Amygdala (tissue), 56 donors: ENCODE measurements at regions not wholly inside any gene's neighbourhood (a gene's known extent, or its start where the extent isn't known, plus 50 kb on each side); places are given as distances from the start of the nearest gene placed in this dataset.
"Not testable (repeated sequence)": the region's sequence is repeated elsewhere in the genome, so short reads cannot be mapped to it uniquely, and the experiment has no call there.

Experiments
- DNase-seq, 56 donors: peaks; one replicate each; lab custom pipeline; 2025; lab: John Stamatoyannopoulos, UW

DNA sequence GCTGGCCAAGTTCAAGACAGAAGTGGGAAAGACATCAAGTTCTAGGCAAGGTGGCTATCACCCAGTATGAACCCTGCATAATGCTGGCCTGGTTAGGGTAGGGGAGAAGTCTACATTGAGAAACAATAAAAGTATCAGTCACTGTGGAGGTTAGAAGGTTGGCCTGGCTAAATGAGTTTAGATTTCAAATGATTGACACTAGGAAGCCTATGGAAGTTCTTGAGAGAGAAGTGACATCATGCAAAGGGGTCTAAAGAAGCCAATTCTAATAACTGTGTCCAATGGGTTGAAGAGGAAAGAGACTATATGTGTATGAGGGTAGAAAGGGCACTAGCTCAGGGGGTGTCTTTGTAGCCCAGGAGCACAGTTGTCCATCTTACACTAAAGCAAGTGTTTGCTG is 98.5 kb upstream of the MBIP start:
- no peak for DNase-seq

DNA sequence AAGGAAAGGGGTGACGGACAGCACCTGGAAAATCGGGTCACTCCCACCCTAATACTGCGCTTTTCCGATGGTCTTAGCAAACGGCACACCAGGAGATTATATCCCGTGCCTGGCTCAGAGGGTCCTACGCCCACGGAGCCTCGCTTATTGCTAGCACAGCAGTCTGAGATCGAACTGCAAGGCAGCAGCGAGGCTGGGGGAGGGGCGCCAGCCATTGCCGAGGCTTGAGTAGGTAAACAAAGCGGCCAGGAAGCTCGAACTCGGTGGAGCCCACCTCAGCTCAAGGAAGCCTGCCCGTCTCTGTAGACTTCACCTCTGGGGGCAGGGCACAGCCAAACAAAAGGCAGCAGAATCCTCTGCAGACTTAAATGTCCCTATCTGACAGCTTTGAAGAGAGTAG is 91.5 kb upstream of the MBIP start:
- not testable (repeated sequence) for DNase-seq

DNA sequence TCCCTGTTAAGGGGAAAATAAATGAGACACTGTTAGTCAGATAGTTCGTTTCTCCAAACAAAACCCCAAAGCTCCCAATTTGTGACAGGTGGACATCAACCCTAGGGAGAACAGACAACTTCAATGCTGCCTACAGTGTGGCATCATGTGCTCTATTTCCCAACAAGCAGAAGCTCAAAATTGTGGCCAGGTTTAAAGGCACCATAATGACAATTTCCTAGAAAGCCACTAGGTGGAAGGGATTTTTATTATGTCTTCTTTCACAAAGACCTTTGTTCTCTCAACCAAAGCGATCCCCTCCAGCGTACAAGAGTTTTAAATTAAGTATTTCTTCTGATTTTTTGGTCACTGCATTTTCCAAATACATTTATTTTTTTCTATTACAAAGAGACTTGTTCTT is 88.0 kb upstream of the MBIP start:
- no peak for DNase-seq

DNA sequence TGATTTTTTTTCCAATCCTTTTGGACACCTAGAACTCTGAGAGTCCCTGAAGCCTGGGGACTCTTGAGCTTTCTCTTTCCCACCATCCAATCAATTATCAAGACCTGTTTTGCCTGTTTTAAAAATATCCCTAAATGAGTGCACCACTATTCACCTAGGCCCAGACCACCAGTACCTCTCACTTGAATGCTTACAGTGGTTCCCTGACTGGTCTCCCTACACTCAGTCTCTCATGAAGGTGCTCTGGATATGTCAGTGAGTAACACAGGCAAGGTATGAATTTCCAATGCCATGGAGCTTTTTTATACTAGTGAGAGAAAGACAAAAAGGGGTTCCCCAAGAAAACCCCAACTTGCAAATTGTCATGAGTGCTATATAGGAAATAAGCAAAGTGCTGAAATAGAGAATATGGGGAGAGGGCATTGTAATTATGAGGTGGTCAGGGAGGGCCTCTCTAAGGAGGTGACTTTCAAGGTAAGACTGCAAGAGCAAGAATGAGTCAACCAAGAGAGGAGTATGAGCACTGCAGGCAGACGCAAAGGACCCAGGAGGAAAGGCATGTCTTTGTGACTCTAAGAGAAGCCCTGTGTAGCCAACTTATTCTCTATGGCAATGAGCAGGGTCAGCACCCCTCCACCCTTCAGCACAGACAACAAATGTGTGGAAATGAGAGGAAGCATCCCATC is 85.3 kb upstream of the MBIP start:
- DNase-seq, result no peak

DNA sequence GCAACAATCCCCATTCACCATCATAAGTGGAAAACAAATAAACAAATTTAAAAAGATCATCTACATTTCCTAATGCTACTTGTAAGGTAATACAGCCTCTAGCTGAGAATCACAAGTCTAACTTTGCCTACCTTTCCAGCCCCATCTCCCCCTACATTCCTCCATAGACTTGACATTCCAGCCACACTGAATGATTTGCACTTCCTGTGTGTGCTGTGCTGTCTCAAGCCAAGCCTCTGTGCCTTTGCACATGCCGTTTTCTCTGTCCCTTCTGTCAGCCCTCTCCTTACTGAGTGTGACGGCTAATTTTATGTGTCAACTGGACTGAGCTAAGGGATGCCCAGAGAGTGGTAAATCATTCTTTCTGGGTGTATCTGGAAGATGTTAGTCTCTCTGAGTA is 82.4 kb upstream of the MBIP start:
- no peak for DNase-seq

DNA sequence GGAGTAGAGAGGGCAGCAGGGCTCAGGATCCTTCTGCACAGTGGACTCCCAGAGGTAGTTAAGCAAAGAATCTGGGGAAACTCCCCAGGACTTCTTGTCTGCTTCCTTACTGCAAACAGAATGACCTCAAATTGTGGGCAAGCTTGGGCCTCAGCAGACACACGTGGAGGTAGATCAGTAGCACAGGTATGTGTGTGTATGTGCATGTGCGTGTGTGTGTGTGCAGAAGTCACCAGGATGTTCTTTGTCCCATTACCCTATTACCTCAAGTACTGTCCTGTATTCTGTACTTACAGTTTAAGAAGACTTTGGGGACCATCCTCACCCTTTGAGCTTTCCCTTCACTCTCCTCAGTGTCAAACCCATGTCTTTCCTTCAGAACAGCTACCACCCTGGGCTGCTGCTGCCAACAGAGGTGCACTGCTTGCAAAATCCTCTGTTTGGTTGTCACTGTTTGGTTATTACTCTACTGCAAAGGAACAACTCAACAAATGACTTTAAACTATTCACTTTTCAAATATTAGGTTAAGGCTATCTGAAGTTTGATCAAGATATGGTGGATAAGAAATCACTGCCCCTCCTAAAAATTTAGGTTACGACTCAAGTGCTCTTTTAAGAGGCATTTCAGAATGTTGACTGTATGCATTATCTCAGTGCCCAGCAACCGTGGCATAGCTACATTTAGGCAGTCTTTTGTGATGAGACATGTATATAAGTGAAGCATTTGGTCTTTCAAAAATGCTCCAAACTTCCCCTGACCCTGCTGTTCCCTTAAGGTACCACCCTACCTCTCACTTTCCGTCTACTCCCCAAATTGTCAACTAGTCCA is 78.2 kb upstream of the MBIP start:
- no peak for DNase-seq

DNA sequence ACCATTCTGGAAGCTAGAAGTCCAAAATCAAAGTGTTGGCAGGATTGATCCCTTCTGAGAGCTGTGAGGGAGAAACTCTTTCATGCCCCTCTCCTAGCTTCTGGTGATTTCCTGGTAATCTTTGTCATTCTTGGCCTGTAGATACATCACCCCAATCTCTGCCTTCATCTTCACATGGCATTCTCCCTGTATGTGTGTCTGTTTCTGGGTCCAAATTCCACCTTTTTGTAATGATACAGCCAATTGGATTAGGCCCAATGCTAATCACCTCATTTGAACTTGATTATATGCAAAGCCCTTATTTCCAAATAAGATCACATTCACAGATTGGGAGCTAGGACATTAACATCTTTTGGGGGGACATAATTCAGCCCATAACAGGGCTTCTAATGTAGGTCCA is 76.9 kb upstream of the MBIP start:
- DNase-seq, result no peak

DNA sequence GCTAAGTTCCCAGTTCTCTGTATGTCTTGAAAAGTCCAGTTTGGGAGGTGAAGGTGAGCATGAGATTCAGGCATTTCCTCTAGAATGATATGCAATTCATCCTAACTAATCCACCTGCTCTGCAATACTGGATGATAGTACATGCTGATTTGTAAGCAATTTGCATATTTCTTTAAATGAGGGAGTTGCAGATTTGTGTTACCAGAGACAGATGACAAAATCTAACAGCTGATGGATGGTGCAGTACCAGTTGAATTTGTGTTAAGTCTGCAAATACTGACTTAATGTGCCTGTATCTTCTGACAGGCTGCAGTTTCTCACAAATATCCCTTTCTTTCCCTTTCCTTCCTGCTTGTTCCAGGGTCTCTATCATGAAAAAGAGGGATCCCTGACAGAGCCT is 76.4 kb upstream of the MBIP start:
- no peak for DNase-seq

DNA sequence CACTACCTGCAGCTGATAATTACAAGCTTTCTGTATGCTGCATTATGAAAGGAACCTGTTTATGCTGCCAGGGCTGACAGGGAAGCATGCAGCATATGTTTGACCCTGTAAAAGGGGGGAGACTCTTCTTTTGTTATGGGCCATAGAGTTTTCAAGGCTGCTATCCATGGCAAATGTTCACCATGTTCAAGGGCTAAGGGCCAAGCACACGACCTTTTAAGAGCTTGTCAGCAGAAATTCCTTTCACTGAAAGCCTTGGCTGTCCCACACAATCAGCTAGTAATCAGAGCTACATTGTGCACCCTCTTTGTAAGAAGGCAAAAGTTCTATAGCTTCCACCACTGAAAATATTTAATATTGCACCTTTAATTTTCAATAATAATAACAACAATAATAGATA is 74.2 kb upstream of the MBIP start:
- no peak for DNase-seq

DNA sequence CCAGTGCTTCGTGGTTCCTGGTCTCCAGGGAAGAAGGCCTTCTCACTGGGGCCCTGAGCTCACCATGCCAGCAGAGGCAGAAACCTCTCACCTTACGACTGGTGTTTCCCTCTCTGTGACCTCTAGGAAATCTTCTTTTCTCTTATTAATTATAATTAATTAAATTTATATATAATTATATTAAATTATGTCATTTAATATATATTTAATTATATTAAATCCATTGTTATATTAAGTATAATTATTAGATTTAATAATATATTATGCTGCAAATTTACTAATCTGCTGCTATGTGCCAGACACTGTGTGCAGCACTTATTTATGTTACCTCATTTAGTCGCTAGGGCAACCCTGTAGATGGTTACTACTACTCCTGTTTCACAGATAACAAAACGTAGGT is 70.3 kb upstream of the MBIP start:
- DNase-seq, result no peak

DNA sequence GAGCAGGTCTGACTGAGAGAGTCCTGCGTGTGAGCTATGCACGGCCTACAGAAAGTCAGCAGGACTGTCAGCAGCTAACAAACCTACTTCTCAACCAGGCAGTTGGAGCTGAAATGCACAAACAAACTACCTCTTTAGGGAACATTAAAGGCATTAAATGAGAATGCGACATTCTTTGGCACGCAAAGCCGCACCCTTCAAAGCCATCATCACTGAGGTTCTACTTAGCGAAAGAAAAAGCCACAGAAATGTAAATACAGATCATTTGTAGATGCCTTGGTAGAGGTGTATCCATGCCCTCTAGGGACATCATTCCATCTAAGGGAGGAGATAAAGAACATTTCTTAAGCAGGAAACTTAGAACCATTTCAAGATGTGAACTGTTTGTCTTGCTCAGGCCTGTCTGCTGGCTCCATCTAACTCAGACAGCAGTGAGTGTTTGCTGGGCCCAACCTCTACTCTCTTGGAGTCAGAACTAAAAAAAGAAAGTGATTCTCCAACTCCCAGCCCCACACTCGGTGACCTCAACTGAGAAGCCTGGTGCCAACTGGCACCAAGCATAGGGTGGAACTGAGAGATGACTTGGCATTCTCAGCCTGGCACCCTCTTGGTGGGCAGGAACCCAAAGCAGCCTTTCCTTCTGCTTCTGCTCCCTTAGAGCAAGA is 63.5 kb upstream of the MBIP start:
- peak in 43 of 56 donors; percentile 0 to 70 (median 26) for DNase-seq

DNA sequence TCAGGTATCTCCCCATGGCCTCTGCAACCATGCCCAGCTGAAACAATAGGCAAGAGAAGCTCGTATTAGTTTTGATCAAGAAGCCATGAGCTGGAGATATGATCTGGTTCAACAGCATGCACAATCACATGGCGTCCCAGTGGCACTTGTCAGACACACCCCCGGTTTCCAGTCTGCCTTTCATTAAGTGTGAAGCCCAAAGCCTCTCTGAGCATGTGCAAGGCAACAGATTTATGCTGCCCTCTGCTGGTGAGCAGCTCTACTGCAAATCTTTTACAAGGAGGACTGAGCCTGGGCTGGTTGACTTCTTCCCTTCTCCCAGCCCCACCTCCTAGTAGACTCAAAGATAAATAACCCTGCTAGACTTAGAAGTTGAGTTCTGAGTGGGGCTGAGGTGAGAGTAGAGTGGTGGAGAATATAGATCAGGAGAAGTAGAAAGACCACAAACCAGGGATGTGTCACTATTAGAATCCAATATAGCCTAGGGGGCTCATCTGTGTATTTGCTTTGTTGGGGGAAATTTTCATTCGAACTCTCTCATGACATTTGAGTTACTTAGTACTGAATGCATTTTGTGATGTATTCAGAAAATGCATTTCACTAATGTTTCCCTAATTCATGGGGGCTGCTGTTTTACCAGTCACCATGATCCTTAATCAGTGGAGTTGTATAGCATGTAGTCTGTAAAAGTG is 53.7 kb upstream of the MBIP start:
- peak in 52 of 56 donors; percentile 3 to 85 (median 39) for DNase-seq
